Vagina (tissue), 2 donors: ENCODE measurements at regions not wholly inside any gene's neighbourhood (a gene's known extent, or its start where the extent isn't known, plus 50 kb on each side); places are given as distances from the start of the nearest gene placed in this dataset.

Experiments
- CTCF ChIP-seq, 3 experiments: fragments of 450-650 bp in 2 of 3; fragments of 200-600 bp in 1 of 3; sonication (generic) in 1 of 3; IDR thresholded peaks; one replicate each; pipeline ENCODE4 v1.5.1; 2017 to 2019; ENCODE audit warnings: antibody characterized with exemption in 3 of 3, mild to moderate bottlenecking in 2 of 3, moderate library complexity in 2 of 3
- POLR2A ChIP-seq, 2 donors: fragments of 450-650 bp; IDR thresholded peaks; one replicate each; pipeline ENCODE4 v1.6.1; 2017; ENCODE audit warnings: antibody characterized with exemption in 2 of 2, mild to moderate bottlenecking in 2 of 2, moderate library complexity in 2 of 2
- POLR2AphosphoS5 ChIP-seq, 2 donors: sonication (generic); formaldehyde crosslinking; IDR thresholded peaks; one replicate each; pipeline ENCODE4 v1.9.0; 2017; ENCODE audit warnings: antibody characterized with exemption in 2 of 2, mild to moderate bottlenecking in 2 of 2, low read depth in 1 of 2; ENCODE audit not compliant: insufficient read depth in 1 of 2

DNA sequence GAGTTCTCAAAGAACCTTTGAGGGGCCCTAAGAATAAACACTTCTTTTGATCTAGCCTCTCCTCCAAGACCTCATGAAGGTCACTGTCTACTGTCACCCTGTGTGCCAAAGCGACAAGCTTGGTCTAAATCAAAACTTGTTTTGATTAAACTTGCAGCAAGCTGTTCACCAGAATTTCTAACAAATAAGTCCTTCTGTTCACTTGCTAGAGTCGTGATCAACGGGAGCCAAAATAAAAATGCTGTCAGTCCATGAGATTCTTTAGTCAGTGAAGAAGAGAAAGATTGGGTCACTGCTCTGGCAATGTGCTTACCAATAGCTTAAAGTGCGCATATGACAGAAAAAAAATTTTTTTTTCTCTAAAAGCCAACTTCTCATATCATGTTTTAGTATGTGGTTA, 53.9 kb upstream of the GALNT5 start:
- TF ChIP-seq CTCF (IDR thresholded peaks at IDR 0.05) (no peak), POLR2AphosphoS5 (IDR thresholded peaks at IDR 0.05; ENCODE audit: insufficient read depth in 1 of 2, low read depth in 1 of 2) (no peak), POLR2A (IDR thresholded peaks at IDR 0.05) (no peak)
